HS-27A (cell line): ENCODE measurements at regions not wholly inside any gene's neighbourhood (a gene's known extent, or its start where the extent isn't known, plus 50 kb on each side); places are given as distances from the start of the nearest gene placed in this dataset.
A peak's percentile ranks its signal among the peaks of the same experiment; 100 is the strongest.

Experiments used
- DNase-seq: peaks from one replicate; pipeline ENCODE4 v3.0.0-alpha.2; 2012; ENCODE audit warnings: low read depth, missing footprints

DNA sequence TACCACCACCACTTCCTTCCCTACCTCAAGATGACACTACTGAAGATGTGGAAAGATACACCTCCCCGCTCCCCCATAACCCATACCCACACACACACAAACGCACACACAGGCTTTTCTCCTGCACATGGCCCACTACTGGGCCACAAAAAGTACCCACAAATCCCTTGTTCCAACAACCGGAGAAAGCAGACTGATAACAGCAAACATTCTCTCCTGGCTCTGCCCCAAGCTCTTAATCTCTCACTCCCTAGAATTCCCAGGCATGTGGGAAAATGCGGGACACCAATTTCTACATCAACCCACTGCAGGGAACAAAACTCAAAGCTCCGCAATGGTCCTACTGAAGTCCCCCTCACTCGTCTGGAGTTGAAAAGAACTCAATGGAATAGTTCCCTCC, 611.0 kb upstream of the KLF4 start:
- no peak for DNase-seq

DNA sequence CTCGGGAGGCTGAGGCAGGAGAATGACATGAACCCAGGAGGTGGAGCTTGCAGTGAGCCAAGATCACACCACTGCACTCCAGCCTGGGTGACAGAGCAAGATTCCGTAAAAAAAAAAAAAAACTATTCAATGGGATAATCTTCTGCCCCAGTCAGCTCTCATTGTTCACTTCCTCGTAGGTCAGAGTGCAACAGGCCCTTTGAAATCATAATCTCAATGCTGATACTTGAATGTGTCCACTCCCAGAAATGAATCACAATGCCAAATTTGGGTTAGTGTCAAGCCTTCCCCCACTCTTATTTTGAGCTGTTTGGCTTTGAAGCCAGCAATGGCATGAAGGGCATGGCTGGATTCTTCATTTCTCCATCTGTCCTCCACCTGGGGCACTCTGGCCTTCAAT, 610.3 kb upstream of the KLF4 start:
- peak; percentile 15 for DNase-seq

GRCh38 chr9:108095496-108095895, 605.9 kb upstream of the KLF4 start:
- DNase-seq = no peak

GRCh38 chr9:108094676-108094993, 605.1 kb upstream of the KLF4 start:
- no peak for DNase-seq

DNA sequence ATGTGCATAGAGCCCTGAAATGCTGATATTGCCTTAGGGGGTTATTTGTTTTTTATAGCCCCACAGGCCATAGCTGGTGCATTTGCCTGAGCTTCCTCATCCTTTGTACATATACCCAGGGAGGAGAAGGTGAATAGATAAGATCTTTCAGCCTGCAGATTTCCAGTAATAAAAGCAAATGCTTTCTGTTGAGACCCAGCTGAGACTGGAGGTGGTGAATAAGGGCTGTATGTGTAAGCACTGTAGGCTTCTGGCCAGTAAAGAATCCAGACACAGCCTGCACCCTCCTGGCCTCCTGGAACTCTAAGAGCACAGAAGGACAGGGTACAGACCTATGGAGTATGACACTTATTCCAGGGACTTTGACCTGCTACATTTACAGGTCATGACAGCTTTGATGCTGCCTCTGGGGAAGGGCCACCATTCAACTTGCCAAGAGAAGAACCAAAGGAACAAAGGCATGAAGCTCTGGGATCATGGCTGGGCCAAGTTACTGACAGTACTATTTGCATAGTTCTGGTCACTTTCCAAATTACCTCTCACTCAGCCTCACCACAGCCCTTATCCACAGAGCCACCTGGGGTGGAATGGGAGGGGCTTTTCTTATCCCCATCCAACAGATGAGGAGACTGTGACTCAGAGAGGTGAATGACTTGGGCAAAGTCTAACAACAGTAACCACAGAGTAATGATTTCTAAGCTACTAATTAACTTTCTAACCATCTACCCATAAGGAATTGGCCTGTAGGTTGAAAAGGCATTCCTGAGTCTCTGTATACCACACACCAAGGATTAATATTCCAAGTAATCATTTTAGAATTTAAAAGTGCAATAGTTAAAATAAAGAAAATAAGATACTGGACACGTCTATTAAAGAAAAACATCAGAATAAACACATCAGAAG, 604.5 kb upstream of the KLF4 start:
- DNase-seq = peak; percentile 48

- DNase-seq = no peak
Observed at GRCh38 chr9:108088916-108089315, 599.3 kb upstream of the KLF4 start.

DNA sequence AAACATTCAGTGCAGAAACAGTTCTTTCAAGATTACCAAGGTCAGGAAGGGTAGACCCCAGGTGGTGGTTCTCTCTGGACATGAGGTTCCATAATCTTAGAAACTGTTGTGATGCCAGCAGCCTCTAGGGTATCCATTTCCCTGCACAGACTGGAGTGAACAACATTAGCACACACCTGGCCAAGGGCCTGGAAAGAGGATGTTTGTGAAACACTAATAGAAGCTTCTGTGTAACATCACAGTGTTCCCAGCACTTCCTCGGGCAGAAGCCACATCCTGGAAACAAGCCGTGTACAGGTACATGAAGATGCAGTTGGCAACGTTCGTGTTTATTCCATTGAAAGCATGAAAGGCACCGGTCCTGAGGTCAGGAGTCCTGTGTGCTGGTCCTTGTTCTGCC, 598.2 kb upstream of the KLF4 start:
- no peak for DNase-seq

- DNase-seq = no peak
Observed at GRCh38 chr9:108086624-108087023, 597.1 kb upstream of the KLF4 start.

GRCh38 chr9:108085294-108085693, 595.7 kb upstream of the KLF4 start:
- no peak for DNase-seq

GRCh38 chr9:108083796-108084352, 594.3 kb upstream of the KLF4 start:
- DNase-seq = no peak

DNA sequence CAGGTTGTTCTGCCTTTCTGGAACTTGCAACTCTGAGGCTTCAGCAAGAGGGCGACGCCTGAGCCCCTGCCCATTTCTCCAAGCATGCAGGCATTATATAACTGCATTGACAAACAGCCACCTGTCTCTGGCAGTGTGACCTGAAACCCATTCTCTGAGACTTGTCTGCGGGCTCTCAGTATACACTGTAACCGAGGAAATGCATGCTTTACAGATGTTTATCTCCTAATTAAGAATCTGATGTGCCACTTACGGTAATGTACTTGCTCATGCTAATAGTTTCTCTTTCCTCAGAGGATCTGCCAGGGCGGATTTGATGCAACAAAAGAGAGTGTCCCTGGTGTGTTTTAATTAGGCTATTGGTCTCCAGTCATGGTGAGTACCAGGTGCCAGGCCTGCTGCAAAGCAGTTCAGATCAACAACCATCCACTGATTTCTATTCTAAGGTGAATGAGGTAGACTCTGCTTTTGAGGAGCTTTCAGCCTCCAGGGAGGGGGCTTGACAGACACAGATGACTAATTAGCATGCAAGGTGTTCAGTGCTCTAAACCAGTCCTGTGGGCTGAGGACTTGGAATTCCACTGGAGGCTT, 593.7 kb upstream of the KLF4 start:
- no peak for DNase-seq

GRCh38 chr9:108081112-108081511, 591.5 kb upstream of the KLF4 start:
- DNase-seq = no peak

DNA sequence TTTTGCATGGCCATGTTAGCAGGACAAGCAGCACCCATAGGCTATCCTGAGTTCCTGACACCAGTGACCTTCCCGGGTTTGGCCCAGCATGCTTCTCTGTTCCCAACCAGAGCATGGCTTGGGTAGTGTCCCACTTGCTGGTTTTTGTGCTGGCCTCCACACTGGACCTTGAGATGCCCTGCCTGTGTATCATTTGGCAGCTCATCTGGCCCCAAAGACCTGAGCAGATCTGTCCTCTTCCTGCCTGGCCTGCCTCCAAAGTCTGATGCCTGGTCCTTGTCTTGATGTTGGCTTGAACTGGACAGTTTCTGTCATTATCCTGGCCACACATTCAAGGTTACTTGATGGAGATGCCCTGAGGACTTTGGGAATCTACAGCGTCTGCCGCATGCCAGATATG, 590.7 kb upstream of the KLF4 start:
- no peak for DNase-seq

DNA sequence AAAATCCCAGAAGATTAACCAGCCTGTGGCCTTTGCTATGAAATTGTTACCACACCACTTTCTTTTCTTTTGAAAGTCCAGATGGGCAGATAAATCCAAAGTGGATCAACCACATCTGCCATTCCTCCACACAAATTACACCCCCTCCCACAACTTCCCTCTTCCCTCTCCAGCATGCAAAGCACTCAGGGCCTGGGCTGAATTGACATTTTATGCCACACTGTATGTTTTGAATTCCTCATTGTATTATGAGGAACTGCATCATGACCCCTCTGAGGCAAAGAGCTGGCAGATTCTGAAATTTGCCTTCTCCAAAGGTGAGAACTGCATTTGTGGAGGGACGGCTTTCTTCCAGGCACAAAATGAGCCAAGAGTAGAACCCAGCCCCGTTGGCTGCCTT, 589.2 kb upstream of the KLF4 start:
- no peak for DNase-seq

- no peak for DNase-seq
Observed at GRCh38 chr9:108078375-108078774, 588.8 kb upstream of the KLF4 start.

- DNase-seq = no peak
Observed at GRCh38 chr9:108077556-108077955, 588.0 kb upstream of the KLF4 start.

GRCh38 chr9:108074900-108075299, 585.3 kb upstream of the KLF4 start:
- DNase-seq = no peak

DNA sequence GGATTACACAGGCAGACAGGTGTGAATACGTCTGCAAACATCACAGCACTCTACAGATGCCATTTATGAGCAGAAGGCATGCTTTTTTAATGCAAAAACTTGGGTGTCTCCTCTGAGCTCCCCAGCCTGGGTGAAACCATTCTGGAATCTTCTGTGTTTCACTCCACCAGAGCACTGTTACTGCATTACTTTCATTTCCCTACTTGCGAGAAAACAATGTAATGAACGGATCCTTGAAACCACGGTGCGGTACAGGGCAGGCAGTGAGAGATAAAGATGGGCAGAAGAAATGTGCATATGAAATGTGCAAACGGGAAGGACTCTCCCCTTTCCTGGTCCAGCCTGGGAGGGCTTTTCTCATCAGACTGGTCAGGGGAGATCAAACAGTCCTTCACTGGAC, 584.3 kb upstream of the KLF4 start:
- no peak for DNase-seq

DNA sequence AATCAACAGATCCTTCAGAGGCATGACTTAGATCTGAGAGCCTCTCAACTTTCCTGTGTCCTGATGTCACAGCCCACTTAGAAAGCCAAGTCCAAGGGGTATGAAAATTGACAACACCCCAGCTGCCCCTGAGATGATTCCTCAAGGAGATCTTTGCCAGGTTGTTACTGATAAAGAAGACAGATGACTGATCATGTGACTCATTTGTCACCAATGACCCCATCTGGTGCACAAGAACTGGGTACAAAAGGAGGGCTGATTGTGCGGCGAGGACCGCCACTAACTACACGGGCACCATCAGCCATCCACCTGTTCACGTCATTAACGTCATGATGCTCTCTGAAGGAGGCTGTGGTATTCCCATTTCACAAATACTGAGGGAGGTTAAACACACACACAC, 583.2 kb upstream of the KLF4 start:
- DNase-seq = no peak

GRCh38 chr9:108070861-108071260, 581.3 kb upstream of the KLF4 start:
- no peak for DNase-seq

- DNase-seq = no peak
Observed at GRCh38 chr9:108069991-108070390, 580.4 kb upstream of the KLF4 start.

- no peak for DNase-seq
Observed at GRCh38 chr9:108062680-108063079, 573.1 kb upstream of the KLF4 start.

DNA sequence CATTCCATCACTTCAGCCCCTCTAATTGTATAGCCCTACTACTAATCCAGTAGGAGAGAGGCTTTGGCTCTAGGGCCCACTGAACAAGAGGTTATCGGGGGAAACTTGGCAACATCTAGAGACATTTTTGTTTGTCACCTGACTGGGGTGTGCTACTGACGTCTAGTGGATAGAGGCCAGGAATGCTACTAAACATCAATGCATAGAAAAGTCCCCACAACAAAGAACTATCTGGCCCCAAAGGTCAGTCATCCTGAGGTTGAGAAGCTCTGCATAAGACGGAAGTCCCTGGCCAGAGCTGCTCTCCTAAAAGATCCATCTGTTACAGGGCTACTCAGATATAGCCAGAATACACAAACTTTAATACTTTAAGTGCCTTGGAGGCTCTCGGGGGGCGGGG, 570.6 kb upstream of the KLF4 start:
- DNase-seq = no peak
